HuH-7.5 (cell line): ENCODE measurements at regions not wholly inside any gene's neighbourhood (a gene's known extent, or its start where the extent isn't known, plus 50 kb on each side); places are given as distances from the start of the nearest gene placed in this dataset.

Experiments
- DNase-seq: peaks from one replicate; pipeline ENCODE4 v3.0.0; 2011; ENCODE audit warnings: low spot score

- DNase-seq: no peak
Measured at GRCh38 chr1:82948386-82948785, 1050.5 kb downstream of the TTLL7 start.

GRCh38 chr1:82947278-82947677 is 1051.7 kb downstream of the TTLL7 start:
- no peak for DNase-seq

DNA sequence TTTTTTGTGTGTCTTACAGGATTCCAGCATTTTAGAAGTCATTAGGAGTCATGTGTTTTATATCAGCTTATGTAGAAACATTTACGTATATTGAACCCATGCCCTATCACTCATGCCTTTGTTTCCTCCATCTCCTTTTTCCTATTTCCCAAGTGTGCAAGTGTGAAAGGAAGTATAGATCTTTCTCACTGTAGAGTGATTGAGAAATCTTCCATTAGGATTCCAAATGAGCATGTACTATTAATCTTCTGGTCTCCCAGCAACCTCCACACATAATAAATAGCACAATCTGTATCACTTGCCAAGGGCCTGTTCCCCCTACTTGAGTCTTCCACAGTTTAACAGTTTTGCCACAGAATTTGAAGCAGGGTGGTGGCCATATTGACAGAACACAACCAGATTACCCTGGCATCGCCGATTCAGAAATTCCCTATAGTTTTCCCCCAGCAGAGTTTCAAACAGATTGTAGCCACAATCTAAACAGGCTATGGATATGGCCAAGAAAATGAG is 1052.8 kb downstream of the TTLL7 start:
- no peak for DNase-seq

DNA sequence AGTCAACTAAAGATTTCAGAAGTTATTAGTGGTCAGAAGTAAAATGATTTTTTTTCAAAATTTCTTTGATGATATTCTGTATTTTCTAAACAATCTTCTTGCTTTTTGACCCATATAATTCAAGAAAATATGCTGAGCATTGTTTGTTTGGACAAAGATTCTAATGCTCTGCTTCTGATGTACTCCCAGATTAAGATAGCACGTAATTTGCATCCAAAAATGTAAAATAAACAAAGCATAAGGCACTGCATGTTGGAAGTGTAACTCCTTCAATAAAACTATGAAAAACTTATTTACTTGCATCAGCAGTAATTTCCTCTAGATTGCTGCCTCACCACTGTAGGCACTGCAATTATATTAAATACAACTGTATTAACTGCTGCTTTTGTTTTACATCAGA is 1054.1 kb downstream of the TTLL7 start:
- DNase-seq: no peak

DNA sequence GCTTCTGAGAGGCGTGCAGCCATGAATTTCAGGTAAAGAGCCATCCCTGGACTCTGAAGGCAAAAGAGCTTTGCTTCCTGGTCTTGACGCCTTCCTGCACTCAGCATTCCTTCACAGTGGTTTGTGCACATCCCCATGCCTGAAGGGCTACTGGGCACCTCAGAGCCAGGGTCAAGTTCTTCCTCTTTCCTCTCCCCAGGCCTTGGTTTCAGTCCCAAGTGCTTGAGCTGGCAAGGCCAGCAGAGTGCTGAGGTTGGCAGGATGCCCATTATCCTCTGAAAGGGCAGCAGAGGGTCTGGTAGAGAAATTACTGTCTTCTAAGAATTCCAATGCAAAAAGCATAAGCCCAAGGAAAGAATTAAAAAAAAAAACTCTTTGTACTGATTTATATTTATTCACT is 1064.9 kb downstream of the TTLL7 start:
- no peak for DNase-seq

GRCh38 chr1:82932727-82933126 is 1066.2 kb downstream of the TTLL7 start:
- no peak for DNase-seq

GRCh38 chr1:82932207-82932606 is 1066.7 kb downstream of the TTLL7 start:
- no peak for DNase-seq

DNA sequence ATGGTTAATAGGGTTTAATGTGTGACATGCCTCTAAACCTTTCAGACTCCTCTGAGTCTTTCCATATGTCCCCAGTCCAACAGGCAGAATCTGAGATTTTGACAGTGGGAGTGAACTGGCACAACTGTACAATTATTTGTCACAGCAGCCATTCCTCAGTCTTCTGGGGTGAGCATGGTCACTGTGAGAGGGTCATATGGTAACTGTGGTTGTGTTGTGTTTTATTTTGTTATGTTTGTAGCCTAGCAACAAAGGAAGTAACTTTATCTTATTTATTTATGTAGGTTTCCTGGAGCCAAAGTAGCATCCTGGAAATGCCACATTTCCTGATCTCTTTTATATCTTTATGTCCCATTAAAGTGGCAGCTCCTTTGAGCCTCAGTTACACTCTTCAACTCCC is 1067.9 kb downstream of the TTLL7 start:
- no peak for DNase-seq

DNA sequence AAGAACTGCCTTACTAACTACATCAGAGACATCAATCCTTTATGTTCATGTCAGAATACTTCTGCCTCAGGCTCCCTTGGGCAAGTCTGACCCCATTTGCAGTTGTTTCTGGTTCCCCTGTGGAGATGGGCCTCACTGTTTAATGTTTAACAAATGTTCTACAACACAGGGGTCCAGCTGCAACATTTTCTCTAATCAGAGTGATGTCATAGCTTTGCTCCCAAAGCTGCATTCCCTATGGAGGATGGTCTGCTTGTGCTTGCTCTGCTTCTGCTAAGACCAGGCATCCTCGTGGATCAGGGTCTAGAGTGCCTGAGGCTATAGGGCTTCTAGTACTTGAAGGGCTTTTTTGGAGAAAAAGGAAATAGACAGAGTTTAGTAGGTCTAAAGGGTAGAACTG is 1071.2 kb downstream of the TTLL7 start:
- no peak for DNase-seq

GRCh38 chr1:82924666-82925065 is 1074.3 kb downstream of the TTLL7 start:
- DNase-seq: no peak

GRCh38 chr1:82923931-82924330 is 1075.0 kb downstream of the TTLL7 start:
- DNase-seq: no peak

DNA sequence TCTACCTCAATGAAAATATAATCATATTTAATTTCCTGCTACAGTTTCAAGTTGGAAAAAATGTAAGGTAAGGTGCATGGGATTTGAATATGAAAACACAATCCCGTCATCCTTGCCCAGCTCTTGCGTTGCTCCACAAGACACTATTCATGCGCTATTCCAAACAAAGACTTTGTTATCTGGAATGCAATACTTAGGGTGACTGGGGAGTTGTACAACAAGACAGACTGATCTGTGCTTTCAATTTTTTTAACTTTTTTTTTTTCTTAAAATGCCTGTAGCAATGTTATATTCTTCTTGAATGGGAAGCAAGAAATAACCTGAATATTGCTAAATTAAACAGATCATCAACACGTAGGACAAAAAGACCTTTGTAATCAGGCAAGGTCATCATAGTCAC is 1077.2 kb downstream of the TTLL7 start:
- DNase-seq: no peak

GRCh38 chr1:82920418-82921248 is 1078.3 kb downstream of the TTLL7 start:
- no peak for DNase-seq

- no peak for DNase-seq
Measured at GRCh38 chr1:82919837-82920236, 1079.1 kb downstream of the TTLL7 start.

- no peak for DNase-seq
Measured at GRCh38 chr1:82907313-82907712, 1091.6 kb downstream of the TTLL7 start.

DNA sequence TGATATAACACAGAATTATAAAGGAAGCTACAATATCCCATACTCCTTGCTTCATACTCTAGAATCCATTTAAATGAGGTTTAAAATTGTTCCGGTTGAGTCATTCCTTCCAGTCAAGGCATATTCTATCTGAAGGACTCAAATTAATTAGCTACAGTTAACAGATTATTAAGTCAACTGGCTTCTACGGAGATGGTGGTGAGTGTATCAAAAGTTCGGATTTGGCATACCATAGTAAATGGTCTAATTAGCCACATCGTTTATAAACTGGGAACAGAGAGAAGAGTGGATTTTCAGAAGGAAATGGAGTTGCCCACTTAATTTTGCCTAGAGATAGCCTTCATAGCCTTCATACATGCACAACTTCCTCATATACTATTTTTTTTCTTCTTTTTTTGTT is 1095.3 kb downstream of the TTLL7 start:
- DNase-seq: no peak

DNA sequence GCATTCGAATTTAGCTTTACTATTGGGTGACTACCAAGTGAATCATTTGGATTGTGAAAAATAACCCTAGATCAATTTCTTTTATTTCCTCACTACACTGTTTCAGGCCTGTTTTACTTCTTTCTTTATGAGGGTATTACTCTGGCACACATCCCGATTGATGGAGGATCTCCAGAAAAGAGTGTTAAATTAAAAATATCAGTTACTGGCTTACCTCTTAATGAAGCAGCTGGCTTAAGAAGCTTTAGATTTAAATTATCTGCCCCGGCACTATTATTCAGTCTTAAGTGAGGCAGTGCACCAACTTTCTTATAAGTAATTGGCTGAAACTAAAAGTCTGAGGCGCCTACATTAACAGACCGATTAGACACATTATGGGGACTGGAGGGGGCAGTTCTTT is 1097.4 kb downstream of the TTLL7 start:
- no peak for DNase-seq

- DNase-seq: no peak
Measured at GRCh38 chr1:82901118-82901517, 1097.8 kb downstream of the TTLL7 start.

DNA sequence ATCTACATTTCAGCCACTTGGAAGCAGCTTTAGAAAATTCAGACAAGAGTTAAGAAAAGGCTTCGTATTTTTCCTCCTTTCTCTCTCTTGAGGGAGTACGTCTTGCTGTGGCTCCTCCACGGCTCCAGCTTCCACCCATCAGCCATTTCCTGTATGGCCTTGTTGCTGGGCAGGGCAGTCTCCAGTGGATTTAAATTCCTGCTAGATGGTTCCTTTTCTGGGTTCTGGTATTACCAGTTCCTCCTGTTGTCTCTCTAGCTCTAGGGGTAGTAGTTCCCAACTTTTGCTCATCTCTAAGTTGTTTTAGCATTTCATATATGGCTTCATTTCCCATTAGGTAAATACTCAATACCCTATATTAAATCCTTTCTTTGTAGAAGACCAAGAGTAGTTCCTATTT is 1098.3 kb downstream of the ADGRL2 start:
- DNase-seq: no peak

DNA sequence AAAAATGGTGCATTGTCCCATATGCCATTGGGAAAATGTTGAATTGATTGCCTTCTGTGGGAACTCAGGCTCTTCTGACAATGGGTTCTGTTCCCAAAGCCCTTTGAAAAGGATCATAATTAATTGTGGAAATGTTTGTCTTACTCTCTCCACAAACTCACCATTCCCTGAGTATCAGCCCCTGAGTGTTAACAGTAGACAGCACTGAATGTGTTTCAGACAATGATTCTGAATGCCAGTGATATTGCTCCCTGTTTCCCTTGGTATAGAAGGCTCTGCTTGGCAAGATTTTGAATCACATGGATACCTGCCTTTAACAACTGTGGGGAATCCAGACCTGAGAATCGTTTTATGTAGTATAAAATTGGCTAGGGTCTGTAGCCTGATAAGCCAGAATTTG is 1096.8 kb downstream of the ADGRL2 start:
- DNase-seq: no peak

- no peak for DNase-seq
Measured at GRCh38 chr1:82896036-82896435, 1095.3 kb downstream of the ADGRL2 start.

DNA sequence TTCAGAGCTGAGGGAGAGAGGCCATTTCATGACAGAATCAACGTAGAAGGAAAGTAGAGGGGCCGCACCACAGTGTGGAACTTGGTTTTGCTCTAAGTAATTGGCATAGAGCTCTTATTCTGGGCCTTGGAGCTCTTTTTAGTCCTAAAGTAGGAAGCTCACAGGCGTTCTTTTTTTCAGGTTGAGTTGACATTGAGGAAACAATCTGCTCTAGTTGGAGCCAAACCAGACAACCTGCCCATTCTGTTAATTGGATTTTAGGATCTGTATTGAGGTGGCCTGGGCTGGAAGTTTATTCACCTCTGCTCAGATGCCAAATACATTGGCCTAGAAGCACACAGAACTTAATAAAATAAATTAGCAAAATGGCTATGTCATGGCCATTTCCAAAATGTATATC is 1093.9 kb downstream of the ADGRL2 start:
- DNase-seq: no peak

GRCh38 chr1:82893712-82894470 is 1093.2 kb downstream of the ADGRL2 start:
- DNase-seq: no peak
